ENCODE measurements at regions not wholly inside any gene's neighbourhood (a gene's known extent, or its start where the extent isn't known, plus 50 kb on each side); places are given as distances from the start of the nearest gene placed in this dataset.
A peak's percentile ranks its signal among the peaks of the same experiment; 100 is the strongest.

- 78% methylated on average over 4 of the region's 4 CpGs; no CpG with 5 or more reads in 1 of the 2 experiments for WGBS, 2 experiments (ENCODE audit: extremely low coverage in 1 of 2, insufficient coverage in 1 of 2, insufficient read length in 1 of 2, insufficient replicate concordance in 2 of 2, low coverage in 1 of 2, low lambda C conversion rate in 2 of 2, missing lambda C conversion rate in 1 of 2)
- TF ChIP-seq SIN3A (conservative IDR thresholded peaks at IDR 0.05 in 1 of 2, IDR thresholded peaks at IDR 0.05 in 1 of 2; ENCODE audit: low read depth in 1 of 2, low read length in 2 of 2): no peak
- no peak for TF ChIP-seq EGR1 (IDR thresholded peaks at IDR 0.05; ENCODE audit: borderline replicate concordance, low read depth, low read length)
- no peak for TF ChIP-seq NANOG (IDR thresholded peaks at IDR 0.05; ENCODE audit: insufficient read depth, low read depth, low read length, poor library complexity, severe bottlenecking)
- TF ChIP-seq JUN (IDR thresholded peaks at IDR 0.05; ENCODE audit: low read depth, low read length): no peak
- no peak for TF ChIP-seq POU5F1 (IDR thresholded peaks at IDR 0.05; ENCODE audit: low read depth, low read length)
- TF ChIP-seq CTCF (IDR thresholded peaks at IDR 0.05; ENCODE audit: control extremely low read depth in 1 of 3, insufficient read depth in 1 of 3, low read depth in 1 of 3, low read length in 3 of 3): no peak
- no peak for TF ChIP-seq SIX5 (IDR thresholded peaks at IDR 0.05; ENCODE audit: low read depth, low read length)
- no peak for TF ChIP-seq TCF12 (IDR thresholded peaks at IDR 0.05; ENCODE audit: low read depth, low read length)
- TF ChIP-seq CBX8 (IDR thresholded peaks at IDR 0.05; ENCODE audit: borderline replicate concordance, low read depth, low read length): no peak
- TF ChIP-seq EP300 (IDR thresholded peaks at IDR 0.05; ENCODE audit: borderline replicate concordance in 1 of 2, low read depth in 2 of 2, low read length in 2 of 2): no peak
- TF ChIP-seq RFX5 (IDR thresholded peaks at IDR 0.05; ENCODE audit: borderline replicate concordance, low read depth, low read length): no peak
Observed at GRCh38 chr22:27197052-27197451, 539.7 kb downstream of the MIAT start.

More at GRCh38 chr22:27197052-27197451, 539.7 kb downstream of the MIAT start:
- H3K18ac ChIP-seq (ENCODE audit: extremely low read depth, low read length): no peak overlapping the region
- no peak overlapping the region for H3K56ac ChIP-seq (replicated peaks; ENCODE audit: insufficient read length, low read depth, low read length)
- no peak overlapping the region for H3K23ac ChIP-seq (ENCODE audit: insufficient read length)
- no peak overlapping the region for H3K4me3 ChIP-seq (ENCODE audit: extremely low read depth in 1 of 4, insufficient read depth in 2 of 4, low read depth in 3 of 4, low read length in 4 of 4)
- no peak for DNase-seq (ENCODE audit: low read depth in 1 of 2, low spot score in 2 of 2)
- no peaks in the 10 kb centered on the region for H3K36me3 ChIP-seq (ENCODE audit: control insufficient read depth in 2 of 4, insufficient read depth in 4 of 4, low read length in 3 of 4)
- H2BK5ac ChIP-seq (ENCODE audit: low read depth, low read length): no peak overlapping the region
- H2AFZ ChIP-seq (ENCODE audit: low read length): no peak overlapping the region
- H2BK12ac ChIP-seq (ENCODE audit: low read depth, low read length): 0 out of 2 replicates have a peak overlapping the region, but pooled peaks have one; percentile 21
- no peak for FAIRE-seq
- no peak overlapping the region for H2AK5ac ChIP-seq (ENCODE audit: low read depth, low read length)
- no peaks in the 10 kb centered on the region for H3K79me2 ChIP-seq (ENCODE audit: control insufficient read depth in 1 of 2, insufficient read depth in 2 of 2, low read length in 2 of 2)
- no peak overlapping the region for H2BK120ac ChIP-seq (replicated peaks; ENCODE audit: low read depth, low read length)
- no peak overlapping the region for H2BK15ac ChIP-seq (ENCODE audit: low read length)
- no peaks in the 10 kb centered on the region for H3K23me2 ChIP-seq (ENCODE audit: low read depth, low read length)
- peaks cover 0 to 5% (median 3%) of the 10 kb centered on the region in 4 experiments; a peak in 5 of 7 replicates for H3K4me1 ChIP-seq (replicated peaks in 1 of 4; ENCODE audit: control insufficient read depth in 3 of 4, insufficient read depth in 4 of 4, low read length in 3 of 4)
- no peaks in the 10 kb centered on the region for H3K9me3 ChIP-seq (ENCODE audit: insufficient read depth in 2 of 2, low read depth in 1 of 2, low read length in 1 of 2)
- POLR2A ChIA-PET (ENCODE audit: partially characterized antibody): no interaction called here
- no peak overlapping the region for H4K8ac ChIP-seq (ENCODE audit: extremely low read depth, insufficient read depth, low read length)
- H3K9ac ChIP-seq (replicated peaks in 1 of 4; ENCODE audit: extremely low read depth in 1 of 4, low read depth in 3 of 4, low read length in 3 of 4): no peak overlapping the region
- H2BK20ac ChIP-seq (ENCODE audit: low read length): peak overlapping the region; percentile 77; the same call in 1 of the 2 replicates
- no peak overlapping the region for H4K91ac ChIP-seq (replicated peaks; ENCODE audit: insufficient read length, low read length)
- no peak overlapping the region for H3K4ac ChIP-seq (replicated peaks; ENCODE audit: insufficient read length, low read depth, low read length)
- H4K5ac ChIP-seq (ENCODE audit: insufficient read length, low read depth, low read length): no peak overlapping the region
- H4K20me1 ChIP-seq (replicated peaks in 1 of 2; ENCODE audit: control insufficient read depth in 1 of 2, insufficient read depth in 2 of 2, low read length in 2 of 2): no peaks in the 10 kb centered on the region
- H3K27ac ChIP-seq (ENCODE audit: low read depth, low read length): no peak overlapping the region
- no peaks in the 10 kb centered on the region for H3K27me3 ChIP-seq (replicated peaks in 1 of 4; ENCODE audit: control insufficient read depth in 3 of 4, extremely low read depth in 1 of 4, insufficient read depth in 3 of 4, low read length in 3 of 4)
- H3K14ac ChIP-seq (ENCODE audit: insufficient read length): no peak overlapping the region
- H3K79me1 ChIP-seq (ENCODE audit: low read depth, low read length): no peaks in the 10 kb centered on the region
- CTCF ChIA-PET (ENCODE audit: partially characterized antibody): interaction anchor here (0.6 to 1.6 kb wide), 4 partner anchors 67 to 608 kb away, joined by 3 read pairs; no protein-coding TSS in a partner anchor
- no peak overlapping the region for H3K4me2 ChIP-seq (ENCODE audit: insufficient read depth in 1 of 2, low read depth in 2 of 2, low read length in 2 of 2)

All from H1 (cell line).